Caki2 (cell line): ENCODE measurements at regions not wholly inside any gene's neighbourhood (a gene's known extent, or its start where the extent isn't known, plus 50 kb on each side); places are given as distances from the start of the nearest gene placed in this dataset.

Source experiments
- DNase-seq: peaks from one replicate; pipeline ENCODE4 v3.0.0-alpha.2; 2015; ENCODE audit warnings: low read depth
- in situ Hi-C: cut with HindIII; loops from 2 replicates; pipeline ENCODE4 v1.10.0; 2016; ENCODE audit warnings: low sequenced_read_pairs, low pct_unique_long_range_greater_than_20kb, mixed read lengths

GRCh38 chr20:11794525-11794924 is 123.2 kb upstream of the BTBD3 start:
- DNase-seq = no peak
- in situ Hi-C loops = no loop called here

- DNase-seq = no peak
- in situ Hi-C loops = no loop called here
These were observed 122.5 kb upstream of the BTBD3 start for GRCh38 chr20:11795071-11795615.

- in situ Hi-C loops = no loop called here
- no peak for DNase-seq
These were observed 121.7 kb upstream of the BTBD3 start for GRCh38 chr20:11796026-11796425.

GRCh38 chr20:11797156-11797555 is 120.5 kb upstream of the BTBD3 start:
- no peak for DNase-seq
- in situ Hi-C loops = no loop called here

GRCh38 chr20:11799281-11799684 is 118.4 kb upstream of the BTBD3 start:
- in situ Hi-C loops = no loop called here
- DNase-seq = no peak

GRCh38 chr20:11807054-11808048 is 110.3 kb upstream of the BTBD3 start:
- no peak for DNase-seq
- in situ Hi-C loops = no loop called here

- DNase-seq = no peak
- in situ Hi-C loops = no loop called here
These were observed 108.9 kb upstream of the BTBD3 start for GRCh38 chr20:11808841-11809240.

- no peak for DNase-seq
- in situ Hi-C loops = no loop called here
These were observed 107.2 kb upstream of the BTBD3 start for GRCh38 chr20:11810311-11811083.

GRCh38 chr20:11813106-11813890 is 104.4 kb upstream of the BTBD3 start:
- in situ Hi-C loops = no loop called here

GRCh38 chr20:11814267-11814666 is 103.4 kb upstream of the BTBD3 start:
- in situ Hi-C loops = no loop called here
- no peak for DNase-seq

More at GRCh38 chr20:11813106-11813890, 104.4 kb upstream of the BTBD3 start:
- DNase-seq = no peak

GRCh38 chr20:11820838-11821237 is 96.9 kb upstream of the BTBD3 start:
- no peak for DNase-seq
- in situ Hi-C loops = no loop called here

- in situ Hi-C loops = no loop called here
- DNase-seq = no peak
These were observed 95.2 kb upstream of the BTBD3 start for GRCh38 chr20:11822540-11822794.

GRCh38 chr20:11826334-11826733 is 91.4 kb upstream of the BTBD3 start:
- in situ Hi-C loops = no loop called here

GRCh38 chr20:11832397-11832796 is 85.3 kb upstream of the BTBD3 start:
- DNase-seq = no peak
- in situ Hi-C loops = no loop called here

More at GRCh38 chr20:11826334-11826733, 91.4 kb upstream of the BTBD3 start:
- DNase-seq = no peak

- DNase-seq = no peak
- in situ Hi-C loops = no loop called here
These were observed 84.8 kb upstream of the BTBD3 start for GRCh38 chr20:11832851-11833250.

GRCh38 chr20:11833825-11834224 is 83.9 kb upstream of the BTBD3 start:
- DNase-seq = no peak

GRCh38 chr20:11838076-11838636 is 79.5 kb upstream of the BTBD3 start:
- no peak for DNase-seq
- in situ Hi-C loops = no loop called here

More at GRCh38 chr20:11833825-11834224, 83.9 kb upstream of the BTBD3 start:
- in situ Hi-C loops = no loop called here

- in situ Hi-C loops = no loop called here
- DNase-seq = no peak
These were observed 75.7 kb upstream of the BTBD3 start for GRCh38 chr20:11841972-11842461.
